ENCODE measurements at regions not wholly inside any gene's neighbourhood (a gene's known extent, or its start where the extent isn't known, plus 50 kb on each side); places are given as distances from the start of the nearest gene placed in this dataset.
A peak's percentile ranks its signal among the peaks of the same experiment; 100 is the strongest.

DNA sequence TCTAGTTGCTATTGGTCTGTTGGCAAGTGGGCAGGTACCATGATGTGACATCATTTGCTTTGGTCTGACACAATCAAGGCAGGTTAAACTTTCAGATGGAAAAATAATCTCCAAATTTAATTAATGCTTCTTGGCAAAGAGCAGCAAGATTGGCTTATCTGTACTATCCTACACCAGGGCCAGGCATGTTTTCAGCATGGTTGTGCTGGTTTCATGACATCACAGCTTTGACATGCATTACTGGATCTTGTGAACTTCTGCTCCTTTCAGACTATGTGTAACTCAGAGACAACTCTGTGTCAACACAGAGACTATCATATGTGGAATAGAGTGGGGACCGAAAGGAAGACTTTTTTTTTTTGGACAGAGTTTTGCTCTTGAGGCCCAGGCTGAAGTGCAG lies 520.5 kb downstream of the TDRD15 start:
- Histone ChIP-seq H3K18ac (ENCODE audit: low read depth, low read length) (peak overlapping the region; percentile 88), H2BK5ac (ENCODE audit: low read depth, low read length, poor library complexity, severe bottlenecking) (peak overlapping the region; percentile 60), H3K56ac (ENCODE audit: extremely low read depth, insufficient read depth, low read length) (no peak overlapping the region; the same call in 1 of the 2 replicates), H3K23ac (ENCODE audit: low read depth, low read length) (no peak overlapping the region), H3K9me3 (ENCODE audit: control insufficient read depth, insufficient read depth, low read length) (no peaks in the 10 kb centered on the region), H4K8ac (ENCODE audit: low read depth in 2 of 2, low read length in 2 of 2) (peak overlapping the region; percentile 49 to 69; a peak in 1 of 4 replicates), H2BK20ac (ENCODE audit: low read depth, low read length) (peak overlapping the region; percentile 79), H3K4me1 (ENCODE audit: control insufficient read depth, insufficient read depth, low read length) (peaks cover 10% of the 10 kb centered on the region), H3K4ac (ENCODE audit: low read depth, low read length) (peak overlapping the region; percentile 76), H4K5ac (ENCODE audit: low read depth, low read length) (peak overlapping the region; percentile 38; the same call in 1 of the 2 replicates), H3K9ac (ENCODE audit: low read depth, low read length) (no peak overlapping the region), H3K36me3 (ENCODE audit: control insufficient read depth, insufficient read depth, low read length) (no peaks in the 10 kb centered on the region), H3K27ac (ENCODE audit: insufficient read depth, low read length) (no peak overlapping the region), H3K14ac (replicated peaks; ENCODE audit: low read depth, low read length) (peak overlapping the region; percentile 65; the same call in 1 of the 2 replicates), H3K4me2 (ENCODE audit: low read depth, low read length) (no peak overlapping the region), H2AK9ac (replicated peaks; ENCODE audit: low read depth, low read length, poor library complexity) (no peak overlapping the region), H4K91ac (ENCODE audit: insufficient read depth, low read depth, low read length) (peak overlapping the region; percentile 87), H3K79me1 (ENCODE audit: low read depth in 1 of 2, low read length in 2 of 2) (no peaks in the 10 kb centered on the region), H2BK120ac (ENCODE audit: low read depth, low read length) (peak overlapping the region; percentile 94), H3K27me3 (ENCODE audit: control insufficient read depth, insufficient read depth, low read length) (no peaks in the 10 kb centered on the region), H3K4me3 (ENCODE audit: insufficient read depth, low read depth, low read length) (no peak overlapping the region), H2AK5ac (ENCODE audit: low read depth, low read length) (peak overlapping the region; percentile 82; the same call in 1 of the 2 replicates), H2BK15ac (ENCODE audit: low read depth, low read length) (peak overlapping the region; percentile 59; the same call in 1 of the 3 replicates), H4K20me1 (ENCODE audit: insufficient read depth, low read length) (no peaks in the 10 kb centered on the region), H3K9me1 (ENCODE audit: insufficient read depth, low read length) (no peaks in the 10 kb centered on the region), H2AFZ (replicated peaks; ENCODE audit: low read length, poor library complexity) (no peak overlapping the region)
- intact Hi-C loops (cut with micrococcal nuclease), result no loop called here
- ChIA-PET POLR2A (ENCODE audit: unreplicated experiment) (no interaction called here), CTCF (interaction anchor here (2.2 kb wide), 1 partner anchor 222 kb away, joined by 6 read pairs; no protein-coding TSS in a partner anchor)
- dilution Hi-C loops (cut with HindIII; ENCODE audit: low sequenced_read_pairs, unreplicated experiment), result no loop called here
- DNase-seq (peak; percentile 31), ATAC-seq (ENCODE audit: low read depth) (no peak)
- TF ChIP-seq NFE2L2 (IDR thresholded peaks at IDR 0.05; ENCODE audit: low read depth, low read length), result no peak
- TF ChIP-seq, protein P1, sequence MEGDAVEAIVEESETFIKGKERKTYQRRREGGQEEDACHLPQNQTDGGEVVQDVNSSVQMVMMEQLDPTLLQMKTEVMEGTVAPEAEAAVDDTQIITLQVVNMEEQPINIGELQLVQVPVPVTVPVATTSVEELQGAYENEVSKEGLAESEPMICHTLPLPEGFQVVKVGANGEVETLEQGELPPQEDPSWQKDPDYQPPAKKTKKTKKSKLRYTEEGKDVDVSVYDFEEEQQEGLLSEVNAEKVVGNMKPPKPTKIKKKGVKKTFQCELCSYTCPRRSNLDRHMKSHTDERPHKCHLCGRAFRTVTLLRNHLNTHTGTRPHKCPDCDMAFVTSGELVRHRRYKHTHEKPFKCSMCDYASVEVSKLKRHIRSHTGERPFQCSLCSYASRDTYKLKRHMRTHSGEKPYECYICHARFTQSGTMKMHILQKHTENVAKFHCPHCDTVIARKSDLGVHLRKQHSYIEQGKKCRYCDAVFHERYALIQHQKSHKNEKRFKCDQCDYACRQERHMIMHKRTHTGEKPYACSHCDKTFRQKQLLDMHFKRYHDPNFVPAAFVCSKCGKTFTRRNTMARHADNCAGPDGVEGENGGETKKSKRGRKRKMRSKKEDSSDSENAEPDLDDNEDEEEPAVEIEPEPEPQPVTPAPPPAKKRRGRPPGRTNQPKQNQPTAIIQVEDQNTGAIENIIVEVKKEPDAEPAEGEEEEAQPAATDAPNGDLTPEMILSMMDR (conservative IDR thresholded peaks at IDR 0.05; ENCODE audit: low read depth, low read length), result no peak
- no peak for TF ChIP-seq FOS (IDR thresholded peaks at IDR 0.05; ENCODE audit: low read depth, low read length)
- TF ChIP-seq, protein P2, sequence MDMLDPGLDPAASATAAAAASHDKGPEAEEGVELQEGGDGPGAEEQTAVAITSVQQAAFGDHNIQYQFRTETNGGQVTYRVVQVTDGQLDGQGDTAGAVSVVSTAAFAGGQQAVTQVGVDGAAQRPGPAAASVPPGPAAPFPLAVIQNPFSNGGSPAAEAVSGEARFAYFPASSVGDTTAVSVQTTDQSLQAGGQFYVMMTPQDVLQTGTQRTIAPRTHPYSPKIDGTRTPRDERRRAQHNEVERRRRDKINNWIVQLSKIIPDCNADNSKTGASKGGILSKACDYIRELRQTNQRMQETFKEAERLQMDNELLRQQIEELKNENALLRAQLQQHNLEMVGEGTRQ (IDR thresholded peaks at IDR 0.05; ENCODE audit: low read depth, low read length), result no peak
- no TSS peak for BruUV-seq (replicated peaks)
- WGBS, 2 experiments (ENCODE audit: extremely low coverage in 2 of 2, insufficient read length in 1 of 2), result no CpG with 5 or more reads among the region's 1 CpG
- in situ Hi-C loops (cut with MboI; ENCODE audit: low sequenced_read_pairs), result no loop called here

Data from IMR-90 (cell line).